ENCODE measurements at regions not wholly inside any gene's neighbourhood (a gene's known extent, or its start where the extent isn't known, plus 50 kb on each side); places are given as distances from the start of the nearest gene placed in this dataset.

- H3K27me3 Mint-ChIP-seq: peaks cover 16% of the 10 kb centered on the region
These were observed 502.5 kb upstream of the NECTIN3 start for GRCh38 chr3:110569073-110569472.

GRCh38 chr3:110575702-110576101 lies 495.9 kb upstream of the NECTIN3 start:
- H3K27me3 Mint-ChIP-seq: no peaks in the 10 kb centered on the region

More at GRCh38 chr3:110569073-110569472, 502.5 kb upstream of the NECTIN3 start:
- Mint-ChIP-seq H3K4me1 (no peaks in the 10 kb centered on the region), H3K9me3 (no peaks in the 10 kb centered on the region), H3K4me3 (no peak overlapping the region), H3K36me3 (ENCODE audit: insufficient read depth) (no peaks in the 10 kb centered on the region), H3K27ac (ENCODE audit: low read depth) (no peak overlapping the region)
- ATAC-seq (replicated peaks; ENCODE audit: extremely low read depth, poor library complexity, severe bottlenecking) (no peak), DNase-seq (ENCODE audit: low spot score in 2 of 2) (no peak)

GRCh38 chr3:110576960-110577359 lies 494.7 kb upstream of the NECTIN3 start:
- Mint-ChIP-seq H3K4me3 (no peak overlapping the region), H3K27me3 (no peaks in the 10 kb centered on the region), H3K27ac (ENCODE audit: low read depth) (no peak overlapping the region), H3K36me3 (ENCODE audit: insufficient read depth) (no peaks in the 10 kb centered on the region), H3K9me3 (no peaks in the 10 kb centered on the region), H3K4me1 (peaks cover 13% of the 10 kb centered on the region)
- ATAC-seq (replicated peaks; ENCODE audit: extremely low read depth, poor library complexity, severe bottlenecking) (no peak), DNase-seq (ENCODE audit: low spot score in 2 of 2) (no peak)

More at GRCh38 chr3:110575702-110576101, 495.9 kb upstream of the NECTIN3 start:
- ATAC-seq (replicated peaks; ENCODE audit: extremely low read depth, poor library complexity, severe bottlenecking) (no peak), DNase-seq (ENCODE audit: low spot score in 2 of 2) (no peak)
- H3K27ac Mint-ChIP-seq (ENCODE audit: low read depth): no peak overlapping the region
- H3K36me3 Mint-ChIP-seq (ENCODE audit: insufficient read depth): no peaks in the 10 kb centered on the region
- H3K4me3 Mint-ChIP-seq: no peak overlapping the region
- H3K9me3 Mint-ChIP-seq: no peaks in the 10 kb centered on the region
- H3K4me1 Mint-ChIP-seq: peaks cover 13% of the 10 kb centered on the region

GRCh38 chr3:110577854-110578253 lies 493.8 kb upstream of the NECTIN3 start:
- Mint-ChIP-seq H3K27me3 (no peaks in the 10 kb centered on the region), H3K9me3 (no peaks in the 10 kb centered on the region), H3K36me3 (ENCODE audit: insufficient read depth) (no peaks in the 10 kb centered on the region), H3K4me3 (no peak overlapping the region), H3K27ac (ENCODE audit: low read depth) (no peak overlapping the region), H3K4me1 (peaks cover 13% of the 10 kb centered on the region)
- ATAC-seq (replicated peaks; ENCODE audit: extremely low read depth, poor library complexity, severe bottlenecking) (no peak), DNase-seq (ENCODE audit: low spot score in 2 of 2) (no peak)

- no peak overlapping the region for H3K4me3 Mint-ChIP-seq
- H3K27ac Mint-ChIP-seq (ENCODE audit: low read depth): no peak overlapping the region
- H3K36me3 Mint-ChIP-seq (ENCODE audit: insufficient read depth): no peaks in the 10 kb centered on the region
- H3K9me3 Mint-ChIP-seq: no peaks in the 10 kb centered on the region
- ATAC-seq (replicated peaks; ENCODE audit: extremely low read depth, poor library complexity, severe bottlenecking): no peak
- H3K27me3 Mint-ChIP-seq: no peaks in the 10 kb centered on the region
- no peak for DNase-seq (ENCODE audit: low spot score in 2 of 2)
- H3K4me1 Mint-ChIP-seq: peaks cover 13% of the 10 kb centered on the region
These were observed 491.6 kb upstream of the NECTIN3 start for GRCh38 chr3:110579840-110580550.

GRCh38 chr3:110583373-110583935 lies 488.2 kb upstream of the NECTIN3 start:
- DNase-seq (ENCODE audit: low spot score in 2 of 2) (no peak), ATAC-seq (replicated peaks; ENCODE audit: extremely low read depth, poor library complexity, severe bottlenecking) (no peak)
- H3K9me3 Mint-ChIP-seq: no peaks in the 10 kb centered on the region
- H3K4me3 Mint-ChIP-seq: no peak overlapping the region
- no peak overlapping the region for H3K27ac Mint-ChIP-seq (ENCODE audit: low read depth)
- peaks cover 12% of the 10 kb centered on the region for H3K4me1 Mint-ChIP-seq
- H3K27me3 Mint-ChIP-seq: no peaks in the 10 kb centered on the region
- H3K36me3 Mint-ChIP-seq (ENCODE audit: insufficient read depth): no peaks in the 10 kb centered on the region

- Mint-ChIP-seq H3K36me3 (ENCODE audit: insufficient read depth) (no peaks in the 10 kb centered on the region), H3K9me3 (peaks cover 7% of the 10 kb centered on the region), H3K4me3 (no peak overlapping the region), H3K4me1 (no peaks in the 10 kb centered on the region), H3K27me3 (no peaks in the 10 kb centered on the region), H3K27ac (ENCODE audit: low read depth) (no peak overlapping the region)
- DNase-seq (ENCODE audit: low spot score in 2 of 2): no peak
- ATAC-seq (replicated peaks; ENCODE audit: extremely low read depth, poor library complexity, severe bottlenecking): no peak
These were observed 482.7 kb upstream of the NECTIN3 start for GRCh38 chr3:110588906-110589305.

GRCh38 chr3:110589341-110589740 lies 482.3 kb upstream of the NECTIN3 start:
- Mint-ChIP-seq H3K27me3 (no peaks in the 10 kb centered on the region), H3K9me3 (peaks cover 9% of the 10 kb centered on the region), H3K4me1 (no peaks in the 10 kb centered on the region), H3K27ac (ENCODE audit: low read depth) (no peak overlapping the region), H3K36me3 (ENCODE audit: insufficient read depth) (no peaks in the 10 kb centered on the region), H3K4me3 (no peak overlapping the region)
- ATAC-seq (replicated peaks; ENCODE audit: extremely low read depth, poor library complexity, severe bottlenecking) (no peak), DNase-seq (ENCODE audit: low spot score in 2 of 2) (no peak)

GRCh38 chr3:110593749-110594148 lies 477.9 kb upstream of the NECTIN3 start:
- peaks cover 19% of the 10 kb centered on the region for H3K9me3 Mint-ChIP-seq
- no peak for DNase-seq (ENCODE audit: low spot score in 2 of 2)
- H3K4me3 Mint-ChIP-seq: no peak overlapping the region
- no peaks in the 10 kb centered on the region for H3K36me3 Mint-ChIP-seq (ENCODE audit: insufficient read depth)
- no peaks in the 10 kb centered on the region for H3K27me3 Mint-ChIP-seq
- H3K4me1 Mint-ChIP-seq: no peaks in the 10 kb centered on the region
- ATAC-seq (replicated peaks; ENCODE audit: extremely low read depth, poor library complexity, severe bottlenecking): no peak
- H3K27ac Mint-ChIP-seq (ENCODE audit: low read depth): no peak overlapping the region

- Mint-ChIP-seq H3K9me3 (peaks cover 12% of the 10 kb centered on the region), H3K4me3 (no peak overlapping the region), H3K4me1 (no peaks in the 10 kb centered on the region), H3K27me3 (peaks cover 16% of the 10 kb centered on the region), H3K27ac (ENCODE audit: low read depth) (no peak overlapping the region), H3K36me3 (ENCODE audit: insufficient read depth) (no peaks in the 10 kb centered on the region)
- DNase-seq (ENCODE audit: low spot score in 2 of 2): no peak
- no peak for ATAC-seq (replicated peaks; ENCODE audit: extremely low read depth, poor library complexity, severe bottlenecking)
These were observed 472.6 kb upstream of the NECTIN3 start for GRCh38 chr3:110598847-110599490.

GRCh38 chr3:110608566-110608965 lies 463.1 kb upstream of the NECTIN3 start:
- DNase-seq (ENCODE audit: low spot score in 2 of 2) (no peak), ATAC-seq (replicated peaks; ENCODE audit: extremely low read depth, poor library complexity, severe bottlenecking) (no peak)
- Mint-ChIP-seq H3K9me3 (no peaks in the 10 kb centered on the region), H3K4me1 (no peaks in the 10 kb centered on the region), H3K27me3 (peaks cover 10% of the 10 kb centered on the region), H3K27ac (ENCODE audit: low read depth) (no peak overlapping the region), H3K36me3 (ENCODE audit: insufficient read depth) (no peaks in the 10 kb centered on the region), H3K4me3 (no peak overlapping the region)

- ATAC-seq (replicated peaks; ENCODE audit: extremely low read depth, poor library complexity, severe bottlenecking) (no peak), DNase-seq (ENCODE audit: low spot score in 2 of 2) (no peak)
- no peaks in the 10 kb centered on the region for H3K9me3 Mint-ChIP-seq
- peaks cover 10% of the 10 kb centered on the region for H3K27me3 Mint-ChIP-seq
- no peaks in the 10 kb centered on the region for H3K4me1 Mint-ChIP-seq
- no peak overlapping the region for H3K4me3 Mint-ChIP-seq
- H3K36me3 Mint-ChIP-seq (ENCODE audit: insufficient read depth): no peaks in the 10 kb centered on the region
- H3K27ac Mint-ChIP-seq (ENCODE audit: low read depth): no peak overlapping the region
These were observed 459.6 kb upstream of the NECTIN3 start for GRCh38 chr3:110612045-110612444.

GRCh38 chr3:110614186-110614585 lies 457.4 kb upstream of the NECTIN3 start:
- DNase-seq (ENCODE audit: low spot score in 2 of 2) (no peak), ATAC-seq (replicated peaks; ENCODE audit: extremely low read depth, poor library complexity, severe bottlenecking) (no peak)
- Mint-ChIP-seq H3K27ac (ENCODE audit: low read depth) (no peak overlapping the region), H3K36me3 (ENCODE audit: insufficient read depth) (no peaks in the 10 kb centered on the region), H3K4me3 (no peak overlapping the region), H3K9me3 (no peaks in the 10 kb centered on the region), H3K27me3 (no peaks in the 10 kb centered on the region), H3K4me1 (no peaks in the 10 kb centered on the region)

Data from central memory CD8-positive, alpha-beta T cell (primary cell).